PC-9 (cell line): ENCODE measurements at regions not wholly inside any gene's neighbourhood (a gene's known extent, or its start where the extent isn't known, plus 50 kb on each side); places are given as distances from the start of the nearest gene placed in this dataset.

Experiments used
- CTCF ChIP-seq: fragments of 200-600 bp; sonication (generic); conservative IDR thresholded peaks from 2 replicates; pipeline ENCODE4 v1.6.1; 2017; ENCODE audit warnings: mixed run types, antibody characterized with exemption, mild to moderate bottlenecking, moderate library complexity
- EZH2 ChIP-seq: fragments of 200-600 bp; sonication (generic); IDR thresholded peaks from 2 replicates; pipeline ENCODE4 v1.8.0; 2017; ENCODE audit warnings: antibody characterized with exemption, low read depth

GRCh38 chr5:88395264-88395663 lies 126.6 kb upstream of the TMEM161B start:
- TF ChIP-seq CTCF (no peak), EZH2 (no peak)
